ENCODE measurements at regions not wholly inside any gene's neighbourhood (a gene's known extent, or its start where the extent isn't known, plus 50 kb on each side); places are given as distances from the start of the nearest gene placed in this dataset.

GRCh38 chr22:49229483-49230193 is 598.0 kb downstream of the BRD1 start:
- Histone ChIP-seq H3K27me3 (ENCODE audit: insufficient read depth, poor library complexity, severe bottlenecking) (no peaks in the 10 kb centered on the region), H3K27ac (replicated peaks) (no peak overlapping the region), H3K4me3 (replicated peaks; ENCODE audit: insufficient read depth, low read length) (no peak overlapping the region)
- TF ChIP-seq, protein P1, sequence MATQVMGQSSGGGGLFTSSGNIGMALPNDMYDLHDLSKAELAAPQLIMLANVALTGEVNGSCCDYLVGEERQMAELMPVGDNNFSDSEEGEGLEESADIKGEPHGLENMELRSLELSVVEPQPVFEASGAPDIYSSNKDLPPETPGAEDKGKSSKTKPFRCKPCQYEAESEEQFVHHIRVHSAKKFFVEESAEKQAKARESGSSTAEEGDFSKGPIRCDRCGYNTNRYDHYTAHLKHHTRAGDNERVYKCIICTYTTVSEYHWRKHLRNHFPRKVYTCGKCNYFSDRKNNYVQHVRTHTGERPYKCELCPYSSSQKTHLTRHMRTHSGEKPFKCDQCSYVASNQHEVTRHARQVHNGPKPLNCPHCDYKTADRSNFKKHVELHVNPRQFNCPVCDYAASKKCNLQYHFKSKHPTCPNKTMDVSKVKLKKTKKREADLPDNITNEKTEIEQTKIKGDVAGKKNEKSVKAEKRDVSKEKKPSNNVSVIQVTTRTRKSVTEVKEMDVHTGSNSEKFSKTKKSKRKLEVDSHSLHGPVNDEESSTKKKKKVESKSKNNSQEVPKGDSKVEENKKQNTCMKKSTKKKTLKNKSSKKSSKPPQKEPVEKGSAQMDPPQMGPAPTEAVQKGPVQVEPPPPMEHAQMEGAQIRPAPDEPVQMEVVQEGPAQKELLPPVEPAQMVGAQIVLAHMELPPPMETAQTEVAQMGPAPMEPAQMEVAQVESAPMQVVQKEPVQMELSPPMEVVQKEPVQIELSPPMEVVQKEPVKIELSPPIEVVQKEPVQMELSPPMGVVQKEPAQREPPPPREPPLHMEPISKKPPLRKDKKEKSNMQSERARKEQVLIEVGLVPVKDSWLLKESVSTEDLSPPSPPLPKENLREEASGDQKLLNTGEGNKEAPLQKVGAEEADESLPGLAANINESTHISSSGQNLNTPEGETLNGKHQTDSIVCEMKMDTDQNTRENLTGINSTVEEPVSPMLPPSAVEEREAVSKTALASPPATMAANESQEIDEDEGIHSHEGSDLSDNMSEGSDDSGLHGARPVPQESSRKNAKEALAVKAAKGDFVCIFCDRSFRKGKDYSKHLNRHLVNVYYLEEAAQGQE (IDR thresholded peaks at IDR 0.05; ENCODE audit: insufficient replicate concordance, low read depth): no peak
- TF ChIP-seq POLR2AphosphoS5 (IDR thresholded peaks at IDR 0.05; ENCODE audit: low read depth): no peak
- no peak for TF ChIP-seq CTCF (IDR thresholded peaks at IDR 0.05; ENCODE audit: insufficient read depth, low read length)
- TF ChIP-seq SPI1 (IDR thresholded peaks at IDR 0.05; ENCODE audit: borderline replicate concordance, low read depth): no peak
- TF ChIP-seq GABPA (IDR thresholded peaks at IDR 0.05; ENCODE audit: low read depth): no peak
- no peak for DNase-seq (ENCODE audit: low read depth in 1 of 2, low spot score in 1 of 2)

GRCh38 chr22:49228431-49229037 is 599.1 kb downstream of the BRD1 start:
- no peaks in the 10 kb centered on the region for H3K27me3 ChIP-seq (ENCODE audit: insufficient read depth, poor library complexity, severe bottlenecking)
- H3K27ac ChIP-seq (replicated peaks): no peak overlapping the region
- DNase-seq (ENCODE audit: low read depth in 1 of 2, low spot score in 1 of 2): no peak
- TF ChIP-seq CTCF (IDR thresholded peaks at IDR 0.05; ENCODE audit: insufficient read depth, low read length) (no peak), GABPA (IDR thresholded peaks at IDR 0.05; ENCODE audit: low read depth) (no peak), POLR2AphosphoS5 (IDR thresholded peaks at IDR 0.05; ENCODE audit: low read depth) (no peak)
- no peak overlapping the region for H3K4me3 ChIP-seq (replicated peaks; ENCODE audit: insufficient read depth, low read length)

DNA sequence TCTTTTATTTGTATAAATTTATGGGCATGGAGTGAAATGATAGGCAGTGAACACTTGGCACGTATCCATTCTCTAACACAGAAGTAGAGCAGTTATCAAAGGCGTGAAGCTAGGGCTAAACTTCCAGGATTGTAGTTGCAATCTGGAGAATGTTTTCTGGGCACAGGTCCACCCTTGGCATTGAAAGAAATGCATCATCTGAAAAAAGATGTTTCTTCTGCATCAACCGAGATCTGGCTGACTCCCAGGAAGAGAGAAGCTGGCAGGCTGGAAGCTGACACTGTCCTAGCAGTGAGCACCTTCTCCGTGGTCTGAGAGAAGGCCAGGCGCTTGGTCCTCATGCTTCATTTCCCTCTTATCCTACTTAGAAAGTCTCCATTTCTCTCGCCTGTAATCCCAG is 600.0 kb downstream of the BRD1 start:
- Histone ChIP-seq H3K27me3 (ENCODE audit: insufficient read depth, poor library complexity, severe bottlenecking) (no peaks in the 10 kb centered on the region), H3K4me3 (replicated peaks; ENCODE audit: insufficient read depth, low read length) (no peak overlapping the region), H3K27ac (replicated peaks) (no peak overlapping the region)
- DNase-seq (ENCODE audit: low read depth in 1 of 2, low spot score in 1 of 2): no peak
- TF ChIP-seq POLR2AphosphoS5 (IDR thresholded peaks at IDR 0.05; ENCODE audit: low read depth) (no peak), SPI1 (IDR thresholded peaks at IDR 0.05; ENCODE audit: borderline replicate concordance, low read depth) (no peak), GABPA (IDR thresholded peaks at IDR 0.05; ENCODE audit: low read depth) (no peak), CTCF (IDR thresholded peaks at IDR 0.05; ENCODE audit: insufficient read depth, low read length) (no peak)
- TF ChIP-seq, protein P1 (IDR thresholded peaks at IDR 0.05; ENCODE audit: insufficient replicate concordance, low read depth): no peak

Data from HL-60 (cell line).